Effector CD4-positive, alpha-beta T cell (primary cell): ENCODE measurements at regions not wholly inside any gene's neighbourhood (a gene's known extent, or its start where the extent isn't known, plus 50 kb on each side); places are given as distances from the start of the nearest gene placed in this dataset.
"Not testable (repeated sequence)": the region's sequence is repeated elsewhere in the genome, so short reads cannot be mapped to it uniquely, and the experiment has no call there.

ENCODE experiments used
- DNase-seq: peaks from one replicate; pipeline ENCODE4 v3.0.0-alpha.2; 2020

- DNase-seq: no peak
Observed at GRCh38 chr2:145592361-145592760, 1072.4 kb upstream of the ZEB2 start.

DNA sequence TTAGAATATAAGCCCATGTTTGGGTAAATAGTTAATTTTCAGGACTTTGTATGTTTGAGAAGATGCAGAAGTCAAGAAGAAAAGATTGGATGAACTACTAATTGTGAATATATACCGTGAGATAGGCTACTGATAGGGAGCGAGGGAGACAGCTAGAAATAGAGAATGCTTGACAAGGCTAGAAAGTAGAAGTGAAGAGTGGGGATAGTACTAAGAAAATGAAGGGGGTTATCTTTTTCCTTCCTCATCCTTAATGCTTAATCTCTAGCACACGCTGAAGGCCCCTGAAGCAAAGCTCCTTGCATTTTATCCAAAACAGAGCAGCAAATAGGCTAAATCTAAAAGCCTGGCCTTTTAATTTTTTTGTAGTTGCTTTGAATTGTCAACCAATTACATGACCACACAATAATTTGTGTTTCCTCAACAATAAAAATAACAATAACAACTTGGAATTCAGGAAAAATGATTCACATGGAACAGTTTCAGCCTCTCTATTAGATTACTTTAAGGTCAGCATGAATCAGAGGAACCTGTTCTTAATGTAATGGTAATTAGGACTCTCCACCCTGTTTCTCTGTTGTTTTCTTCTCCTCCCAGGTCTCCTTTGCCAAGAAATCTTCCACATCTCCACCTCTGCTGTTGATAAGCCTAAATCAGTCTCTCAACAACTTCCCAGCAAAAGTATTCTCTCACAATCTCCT is 1071.3 kb upstream of the ZEB2 start:
- no peak for DNase-seq

GRCh38 chr2:145587922-145588321 is 1068.0 kb upstream of the ZEB2 start:
- no peak for DNase-seq

DNA sequence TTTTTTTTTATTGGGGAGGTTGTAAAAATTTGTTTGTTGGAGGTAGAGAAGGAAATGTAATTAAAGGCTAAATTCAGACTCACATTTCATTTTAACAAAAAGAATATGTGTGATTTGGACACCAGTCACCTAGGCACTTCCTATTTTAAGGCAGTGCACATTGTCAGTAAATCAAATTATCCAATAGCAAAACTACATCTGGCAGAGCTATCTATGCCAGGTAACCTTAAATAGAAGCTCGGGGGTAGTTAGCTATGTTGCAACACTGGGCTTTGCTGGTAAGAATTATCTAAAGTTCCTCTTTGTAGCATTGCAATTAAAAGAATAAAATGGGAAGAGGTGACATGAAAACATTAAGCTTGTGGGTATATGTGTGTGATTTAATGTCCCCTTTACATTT is 1064.4 kb upstream of the ZEB2 start:
- DNase-seq: no peak

DNA sequence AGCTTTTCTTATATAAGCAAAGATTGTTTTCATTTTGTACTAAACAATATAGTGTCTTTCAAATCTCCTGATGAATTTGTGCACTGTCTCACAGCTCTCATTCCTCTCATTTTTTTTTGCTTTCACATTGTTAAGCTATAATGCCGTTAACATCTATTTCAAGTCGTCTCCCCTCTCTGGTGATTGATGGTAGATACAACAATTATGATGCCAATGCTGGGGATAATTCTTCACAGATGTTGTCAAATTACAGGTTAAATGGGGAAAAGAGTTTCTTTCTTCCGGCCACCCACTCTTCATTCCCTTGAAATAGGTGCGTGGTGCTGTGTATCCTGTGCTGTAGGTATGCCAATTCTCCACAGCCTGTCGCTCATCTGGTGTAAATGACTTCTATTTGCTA is 1053.7 kb upstream of the ZEB2 start:
- no peak for DNase-seq

- DNase-seq: no peak
Observed at GRCh38 chr2:145572238-145572637, 1052.3 kb upstream of the ZEB2 start.

- no peak for DNase-seq
Observed at GRCh38 chr2:145569108-145569507, 1049.2 kb upstream of the ZEB2 start.

- DNase-seq: no peak
Observed at GRCh38 chr2:145563741-145564615, 1044.1 kb upstream of the ZEB2 start.

DNA sequence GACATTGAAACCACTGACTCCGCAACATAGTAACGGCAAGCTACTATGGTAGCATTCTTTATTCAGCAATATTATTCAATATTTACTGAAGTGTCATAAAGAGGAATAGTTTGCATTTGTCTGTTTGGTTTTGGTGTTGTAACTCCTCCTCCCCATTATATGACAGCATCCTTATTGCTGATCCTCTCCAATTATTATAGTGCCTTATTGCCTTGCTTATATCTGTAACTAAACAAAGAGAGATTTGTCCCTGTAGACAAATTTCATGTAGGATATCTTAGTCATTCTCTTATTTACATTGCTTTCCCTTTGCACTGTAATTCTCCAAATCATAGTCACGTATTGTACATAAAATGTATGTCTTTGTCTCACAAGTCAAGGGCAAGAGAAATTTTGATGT is 1041.2 kb upstream of the ZEB2 start:
- DNase-seq: no peak

DNA sequence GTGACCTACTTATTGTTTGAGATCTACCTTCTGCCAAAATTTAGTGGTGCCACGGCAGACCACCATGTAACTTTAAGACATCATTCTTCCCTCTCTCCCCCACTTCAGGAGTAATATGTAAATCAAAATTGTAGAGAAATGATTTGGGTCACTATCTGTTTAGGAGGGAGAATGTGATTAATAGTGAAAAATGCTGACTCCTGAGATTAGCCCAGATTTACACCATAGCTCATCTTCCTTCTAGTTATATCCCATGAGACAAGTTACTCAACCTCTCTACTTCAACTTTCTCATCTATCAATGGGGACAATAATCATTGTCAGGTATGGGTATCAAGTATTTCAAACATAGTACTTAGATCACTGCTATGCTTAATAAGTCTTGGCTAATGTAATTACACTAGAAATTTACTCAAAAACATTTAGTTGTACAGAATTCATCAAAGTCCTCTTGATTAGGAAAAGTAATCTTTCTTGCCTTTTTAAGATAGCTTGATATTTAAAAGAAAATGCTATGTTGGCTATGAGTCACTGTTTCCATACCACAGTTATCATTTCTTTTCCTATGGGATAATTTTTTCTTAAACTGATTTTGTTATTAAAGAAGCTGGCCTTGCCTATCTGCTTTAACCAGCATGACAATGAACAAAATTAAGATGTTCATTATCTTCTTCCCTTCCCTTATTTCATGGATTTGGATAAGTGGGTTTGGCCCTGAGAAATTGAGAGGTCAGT is 1038.9 kb upstream of the ZEB2 start:
- DNase-seq: no peak

DNA sequence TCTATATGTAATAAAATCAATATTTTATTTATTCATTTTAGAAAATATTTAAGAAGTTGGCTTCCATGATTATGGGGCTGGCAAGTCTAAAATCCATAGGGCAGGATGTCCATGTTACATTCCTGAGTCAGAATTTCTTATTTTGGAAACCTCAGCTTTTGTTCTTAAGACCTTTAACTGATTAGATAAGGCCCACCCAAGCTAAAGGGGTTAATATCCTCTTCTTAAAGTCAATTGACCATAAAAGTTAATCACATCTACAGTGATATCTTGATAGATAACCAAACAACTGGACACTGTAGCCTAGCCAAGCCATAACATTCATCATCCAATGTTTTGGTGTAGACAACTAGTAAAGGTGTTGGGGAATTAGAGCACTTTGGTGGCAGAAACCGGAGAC is 1035.4 kb upstream of the ZEB2 start:
- no peak for DNase-seq

- DNase-seq: no peak
Observed at GRCh38 chr2:145551686-145552085, 1031.8 kb upstream of the ZEB2 start.

DNA sequence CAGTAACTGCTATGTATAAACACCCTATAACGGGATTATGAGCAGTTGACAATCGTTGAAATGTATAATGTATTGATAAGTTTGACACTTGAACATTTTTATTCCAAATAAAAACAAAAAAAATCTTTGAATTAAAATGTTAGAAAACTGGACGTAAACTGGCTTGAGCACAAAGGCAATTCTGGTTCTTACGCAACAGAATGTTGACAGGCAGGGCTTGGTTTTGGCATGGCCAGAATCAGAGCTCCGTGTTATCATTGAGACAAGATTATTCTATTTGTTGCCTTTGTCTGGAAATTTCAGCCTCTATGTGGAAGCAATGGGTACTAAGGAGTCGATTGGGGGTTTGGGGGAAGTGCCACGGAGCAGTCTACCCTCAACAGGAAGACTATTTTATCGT is 1028.6 kb upstream of the ZEB2 start:
- DNase-seq: no peak

GRCh38 chr2:145547620-145548019 is 1027.7 kb upstream of the ZEB2 start:
- DNase-seq: no peak

DNA sequence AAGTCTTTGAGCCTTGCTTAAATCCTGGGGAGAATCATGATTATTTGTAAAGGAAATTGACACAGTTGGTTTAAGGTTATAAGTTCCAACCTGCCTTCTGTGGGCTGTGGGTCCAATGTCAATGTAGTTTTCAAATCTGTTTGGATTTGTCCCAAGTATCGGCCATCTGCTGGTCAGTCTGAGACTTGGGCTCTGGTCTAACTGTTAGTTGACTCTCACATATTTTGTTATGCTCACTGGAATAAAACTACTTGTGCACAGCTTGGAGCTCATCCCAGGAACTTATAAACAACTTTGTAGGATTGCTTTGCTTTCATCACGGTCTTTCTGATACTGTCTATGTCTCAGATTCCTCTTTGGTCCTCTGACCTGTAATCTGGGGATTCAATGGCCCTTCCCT is 1026.2 kb upstream of the ZEB2 start:
- no peak for DNase-seq

DNA sequence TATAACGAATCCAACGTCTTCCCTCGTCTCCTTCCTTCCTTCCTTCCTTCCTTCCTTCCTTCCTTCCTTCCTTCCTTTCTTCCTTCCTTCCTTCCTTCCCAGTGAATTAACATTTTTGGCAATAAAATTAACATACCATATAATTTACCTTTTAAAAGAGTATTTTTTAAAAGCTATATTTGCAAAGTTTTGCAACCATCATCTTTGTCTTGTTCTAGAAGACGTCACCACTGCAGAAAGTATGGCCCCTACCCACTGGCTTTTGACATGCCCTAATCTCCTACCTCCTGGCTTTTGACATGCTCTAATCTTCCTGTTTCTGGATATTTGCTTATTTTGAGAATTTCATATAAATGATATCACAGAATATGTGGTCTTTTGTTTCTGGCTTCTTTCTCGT is 1023.9 kb upstream of the ZEB2 start:
- no peak for DNase-seq

- no peak for DNase-seq
Observed at GRCh38 chr2:145543155-145543554, 1023.2 kb upstream of the ZEB2 start.

GRCh38 chr2:145541028-145541427 is 1021.1 kb upstream of the ZEB2 start:
- DNase-seq: no peak

- DNase-seq: no peak
Observed at GRCh38 chr2:145538661-145539350, 1018.9 kb upstream of the ZEB2 start.

GRCh38 chr2:145530653-145531052 is 1010.7 kb upstream of the ZEB2 start:
- no peak for DNase-seq

DNA sequence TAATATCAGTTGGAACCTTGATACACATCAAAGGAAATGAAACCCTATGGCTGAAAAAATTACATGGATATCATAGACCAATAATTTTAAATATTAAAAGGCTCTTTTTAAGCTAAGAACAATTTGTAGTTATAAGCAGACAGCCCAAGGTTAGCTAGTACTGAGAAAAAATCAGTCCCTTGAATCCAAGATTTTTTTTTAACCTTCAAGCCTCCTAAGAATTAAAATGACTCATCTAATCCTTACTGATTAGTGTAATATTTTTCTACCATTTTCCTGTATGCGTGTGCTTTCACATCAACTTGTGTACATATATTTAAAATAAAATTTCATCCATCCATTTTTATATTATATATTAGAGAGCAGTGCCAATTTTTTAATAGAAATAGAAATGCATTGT is 1004.9 kb upstream of the ZEB2 start:
- DNase-seq: no peak

GRCh38 chr2:145524303-145524702 is 1004.4 kb upstream of the ZEB2 start:
- no peak for DNase-seq

GRCh38 chr2:145519254-145519653 is 999.3 kb upstream of the ZEB2 start:
- not testable (repeated sequence) for DNase-seq
